Head of caudate nucleus (tissue), 42 donors: ENCODE measurements at regions not wholly inside any gene's neighbourhood (a gene's known extent, or its start where the extent isn't known, plus 50 kb on each side); places are given as distances from the start of the nearest gene placed in this dataset.

Experiments used
- DNase-seq, 42 donors: peaks; one replicate each; pipeline versions ENCODE4 v3.0.0 to v3.0.0-alpha.2; 2020 to 2021; ENCODE audit warnings: mixed read lengths in 7 of 42
- intact Hi-C: fragments of 100-400 bp; cut with DNase I; formaldehyde crosslinking; loops from one replicate; pipeline ENCODE4 v1.15.0; 2022

GRCh38 chr12:92036061-92036620 lies 109.5 kb downstream of the BTG1 start:
- no peak for DNase-seq
- intact Hi-C loops, result no loop called here

- DNase-seq, result no peak
- intact Hi-C loops, result no loop called here
Measured at GRCh38 chr12:92035477-92035876, 110.2 kb downstream of the BTG1 start.

- intact Hi-C loops, result no loop called here
- DNase-seq, result peak; percentile 16 to 75 (median 54)
Measured at GRCh38 chr12:92034858-92035401, 110.7 kb downstream of the BTG1 start.

GRCh38 chr12:92034083-92034482 lies 111.6 kb downstream of the BTG1 start:
- intact Hi-C loops, result no loop called here
- no peak for DNase-seq

- intact Hi-C loops, result no loop called here
- DNase-seq, result no peak
Measured at GRCh38 chr12:92032965-92033364, 112.7 kb downstream of the BTG1 start.

GRCh38 chr12:92032101-92032500 lies 113.5 kb downstream of the BTG1 start:
- intact Hi-C loops, result no loop called here
- no peak for DNase-seq

- intact Hi-C loops, result no loop called here
- DNase-seq, result no peak
Measured at GRCh38 chr12:92030618-92031017, 115.0 kb downstream of the BTG1 start.

GRCh38 chr12:92029902-92030586 lies 115.6 kb downstream of the BTG1 start:
- intact Hi-C loops, result no loop called here
- no peak for DNase-seq

GRCh38 chr12:92029136-92029535 lies 116.5 kb downstream of the BTG1 start:
- intact Hi-C loops, result no loop called here
- DNase-seq, result no peak

GRCh38 chr12:92028441-92028709 lies 117.3 kb downstream of the BTG1 start:
- DNase-seq, result peak in 10 of 42 donors; percentile 17 to 65 (median 31)
- intact Hi-C loops, result no loop called here

- intact Hi-C loops, result no loop called here
- DNase-seq, result peak in 4 of 42 donors; percentile 24 to 43 (median 35)
Measured at GRCh38 chr12:92027701-92028440, 117.8 kb downstream of the BTG1 start.

- intact Hi-C loops, result no loop called here
- DNase-seq, result no peak
Measured at GRCh38 chr12:92027243-92027642, 118.4 kb downstream of the BTG1 start.

GRCh38 chr12:92025462-92026207 lies 120.0 kb downstream of the BTG1 start:
- DNase-seq, result no peak
- intact Hi-C loops, result no loop called here

- intact Hi-C loops, result no loop called here
- no peak for DNase-seq
Measured at GRCh38 chr12:92022093-92022492, 123.6 kb downstream of the BTG1 start.

- intact Hi-C loops, result no loop called here
- no peak for DNase-seq
Measured at GRCh38 chr12:92021666-92022035, 124.0 kb downstream of the BTG1 start.

- DNase-seq, result no peak
- intact Hi-C loops, result no loop called here
Measured at GRCh38 chr12:92020983-92021665, 124.5 kb downstream of the BTG1 start.

- intact Hi-C loops, result no loop called here
- no peak for DNase-seq
Measured at GRCh38 chr12:92019491-92020277, 126.0 kb downstream of the BTG1 start.

- intact Hi-C loops, result no loop called here
- DNase-seq, result no peak
Measured at GRCh38 chr12:92012691-92013090, 133.0 kb downstream of the BTG1 start.
